ENCODE measurements at regions not wholly inside any gene's neighbourhood (a gene's known extent, or its start where the extent isn't known, plus 50 kb on each side); places are given as distances from the start of the nearest gene placed in this dataset.

DNA sequence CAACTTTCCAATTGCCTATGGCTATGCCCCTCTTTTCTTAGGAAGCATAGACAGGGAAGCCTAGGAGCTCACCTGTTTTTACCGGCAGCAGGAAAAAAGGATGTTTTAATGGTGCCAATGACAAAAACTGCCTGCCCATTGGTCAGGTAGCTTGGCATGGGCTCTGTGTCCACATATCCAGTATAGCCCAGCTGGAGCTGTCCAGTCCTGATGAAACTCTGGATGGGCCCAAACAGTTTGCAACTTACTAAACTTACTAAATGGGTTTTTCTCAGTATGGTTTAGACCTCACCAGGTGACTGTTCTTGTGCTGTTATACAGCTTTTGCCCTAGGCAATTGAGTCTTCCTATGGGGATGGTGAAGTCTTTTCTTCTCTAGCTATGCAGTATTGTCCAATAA lies 711.2 kb downstream of the AMY1C start:
- intact Hi-C loops (cut with micrococcal nuclease; ENCODE audit: unreplicated experiment), result no loop called here

GRCh38 chr1:104463126-104463697 lies 713.5 kb downstream of the AMY1C start:
- ChIA-PET POLR2A (no interaction called here), CTCF (no interaction called here)
- Histone ChIP-seq H3K27ac (ENCODE audit: low read length) (no peak overlapping the region), H3K4me1 (ENCODE audit: control insufficient read depth, insufficient read depth, low read length) (no peaks in the 10 kb centered on the region), H3K4me3 (ENCODE audit: low read depth in 2 of 2, low read length in 2 of 2) (no peak overlapping the region), H3K9me3 (ENCODE audit: control insufficient read depth, insufficient read depth, low read depth, low read length) (peaks cover 18% of the 10 kb centered on the region; the same call in 1 of the 2 replicates), H3K36me3 (ENCODE audit: control insufficient read depth, insufficient read depth, low read length) (0 out of 2 replicates have a peak, but pooled peaks cover 2% of the 10 kb centered on the region), H3K27me3 (ENCODE audit: control insufficient read depth, insufficient read depth, low read length) (no peaks in the 10 kb centered on the region)
- no peak for DNase-seq (ENCODE audit: low read depth, low spot score)
- no peak for ATAC-seq
- in situ Hi-C loops (cut with HindIII; ENCODE audit: low pct_unique_long_range_greater_than_20kb, low sequenced_read_pairs), result no loop called here
- BruUV-seq (replicated peaks), result no TSS peak
- intact Hi-C loops (cut with micrococcal nuclease; ENCODE audit: unreplicated experiment), result no loop called here
- TF ChIP-seq SIN3A (IDR thresholded peaks at IDR 0.05; ENCODE audit: borderline replicate concordance, insufficient read depth, low read depth, low read length), result no peak

More for the DNA sequence above, 711.2 kb downstream of the AMY1C start:
- Histone ChIP-seq H3K27me3 (ENCODE audit: control insufficient read depth, insufficient read depth, low read length) (no peaks in the 10 kb centered on the region), H3K4me1 (ENCODE audit: control insufficient read depth, insufficient read depth, low read length) (no peaks in the 10 kb centered on the region), H3K9me3 (ENCODE audit: control insufficient read depth, insufficient read depth, low read depth, low read length) (peaks cover 21% of the 10 kb centered on the region), H3K27ac (ENCODE audit: low read length) (no peak overlapping the region), H3K36me3 (ENCODE audit: control insufficient read depth, insufficient read depth, low read length) (0 out of 2 replicates have a peak, but pooled peaks cover 2% of the 10 kb centered on the region), H3K4me3 (ENCODE audit: low read depth in 2 of 2, low read length in 2 of 2) (no peak overlapping the region)
- BruUV-seq (replicated peaks), result no TSS peak
- POLR2A ChIA-PET, result no interaction called here
- no peak for TF ChIP-seq POLR2AphosphoS5 (IDR thresholded peaks at IDR 0.05; ENCODE audit: low read depth, low read length)
- TF ChIP-seq, protein P1, sequence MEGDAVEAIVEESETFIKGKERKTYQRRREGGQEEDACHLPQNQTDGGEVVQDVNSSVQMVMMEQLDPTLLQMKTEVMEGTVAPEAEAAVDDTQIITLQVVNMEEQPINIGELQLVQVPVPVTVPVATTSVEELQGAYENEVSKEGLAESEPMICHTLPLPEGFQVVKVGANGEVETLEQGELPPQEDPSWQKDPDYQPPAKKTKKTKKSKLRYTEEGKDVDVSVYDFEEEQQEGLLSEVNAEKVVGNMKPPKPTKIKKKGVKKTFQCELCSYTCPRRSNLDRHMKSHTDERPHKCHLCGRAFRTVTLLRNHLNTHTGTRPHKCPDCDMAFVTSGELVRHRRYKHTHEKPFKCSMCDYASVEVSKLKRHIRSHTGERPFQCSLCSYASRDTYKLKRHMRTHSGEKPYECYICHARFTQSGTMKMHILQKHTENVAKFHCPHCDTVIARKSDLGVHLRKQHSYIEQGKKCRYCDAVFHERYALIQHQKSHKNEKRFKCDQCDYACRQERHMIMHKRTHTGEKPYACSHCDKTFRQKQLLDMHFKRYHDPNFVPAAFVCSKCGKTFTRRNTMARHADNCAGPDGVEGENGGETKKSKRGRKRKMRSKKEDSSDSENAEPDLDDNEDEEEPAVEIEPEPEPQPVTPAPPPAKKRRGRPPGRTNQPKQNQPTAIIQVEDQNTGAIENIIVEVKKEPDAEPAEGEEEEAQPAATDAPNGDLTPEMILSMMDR (IDR thresholded peaks at IDR 0.05), result no peak
- no peak for TF ChIP-seq SIN3A (IDR thresholded peaks at IDR 0.05; ENCODE audit: borderline replicate concordance, insufficient read depth, low read depth, low read length)
- no peak; a peak in 1 of 4 replicates for TF ChIP-seq REST (IDR thresholded peaks at IDR 0.05; ENCODE audit: insufficient read depth in 1 of 2, low read depth in 2 of 2, low read length in 1 of 2)
- TF ChIP-seq TCF7L2 (IDR thresholded peaks at IDR 0.05; ENCODE audit: low read depth, low read length), result no peak
- in situ Hi-C loops (cut with HindIII; ENCODE audit: low pct_unique_long_range_greater_than_20kb, low sequenced_read_pairs), result no loop called here
- no peak for ATAC-seq
- CTCF ChIA-PET, result no interaction called here
- no peak for DNase-seq (ENCODE audit: low read depth, low spot score)

DNA sequence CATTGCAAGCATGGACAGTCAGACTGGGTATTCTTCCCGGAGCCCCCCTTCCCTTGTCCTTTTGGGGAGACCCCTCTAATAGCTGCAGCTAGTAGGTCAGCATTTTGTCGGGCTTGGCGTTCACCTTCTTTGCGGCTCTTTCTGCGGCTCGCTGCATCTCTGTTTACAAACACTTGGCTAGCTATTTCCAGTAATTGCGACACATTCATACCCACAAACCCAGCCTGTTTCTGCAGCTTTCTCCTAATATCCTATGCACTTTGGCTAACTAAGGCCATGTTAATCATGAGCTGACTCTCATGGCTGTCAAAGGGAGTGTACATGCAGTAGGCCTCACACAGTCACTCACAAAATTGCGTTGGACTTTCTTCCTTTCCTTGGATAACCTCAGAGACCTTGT lies 716.4 kb downstream of the AMY1C start:
- Histone ChIP-seq H3K4me3 (ENCODE audit: low read depth in 2 of 2, low read length in 2 of 2) (no peak overlapping the region), H3K36me3 (ENCODE audit: control insufficient read depth, insufficient read depth, low read length) (no peaks in the 10 kb centered on the region), H3K9me3 (ENCODE audit: control insufficient read depth, insufficient read depth, low read depth, low read length) (0 out of 2 replicates have a peak, but pooled peaks cover 6% of the 10 kb centered on the region), H3K27ac (ENCODE audit: low read length) (no peak overlapping the region), H3K27me3 (ENCODE audit: control insufficient read depth, insufficient read depth, low read length) (no peaks in the 10 kb centered on the region), H3K4me1 (ENCODE audit: control insufficient read depth, insufficient read depth, low read length) (no peaks in the 10 kb centered on the region)
- TF ChIP-seq TCF7L2 (IDR thresholded peaks at IDR 0.05; ENCODE audit: low read depth, low read length) (no peak), POLR2AphosphoS5 (IDR thresholded peaks at IDR 0.05; ENCODE audit: low read depth, low read length) (no peak), SIN3A (IDR thresholded peaks at IDR 0.05; ENCODE audit: borderline replicate concordance, insufficient read depth, low read depth, low read length) (no peak)
- TF ChIP-seq, protein P1 (IDR thresholded peaks at IDR 0.05), result no peak
- BruUV-seq (replicated peaks), result no TSS peak
- POLR2A ChIA-PET, result no interaction called here
- CTCF ChIA-PET, result no interaction called here
- no peak for DNase-seq (ENCODE audit: low read depth, low spot score)
- in situ Hi-C loops (cut with HindIII; ENCODE audit: low pct_unique_long_range_greater_than_20kb, low sequenced_read_pairs), result no loop called here
- intact Hi-C loops (cut with micrococcal nuclease; ENCODE audit: unreplicated experiment), result no loop called here
- ATAC-seq, result no peak

Measured in Panc1 (cell line).